Ecto neural progenitor cell (in vitro differentiated cells): ENCODE measurements at regions not wholly inside any gene's neighbourhood (a gene's known extent, or its start where the extent isn't known, plus 50 kb on each side); places are given as distances from the start of the nearest gene placed in this dataset.
"Not testable (repeated sequence)": the region's sequence is repeated elsewhere in the genome, so short reads cannot be mapped to it uniquely, and the experiment has no call there.

Experiments
- DNase-seq: peaks from one replicate; pipeline ENCODE4 v3.0.0-alpha.2; 2018; ENCODE audit warnings: low spot score

DNA sequence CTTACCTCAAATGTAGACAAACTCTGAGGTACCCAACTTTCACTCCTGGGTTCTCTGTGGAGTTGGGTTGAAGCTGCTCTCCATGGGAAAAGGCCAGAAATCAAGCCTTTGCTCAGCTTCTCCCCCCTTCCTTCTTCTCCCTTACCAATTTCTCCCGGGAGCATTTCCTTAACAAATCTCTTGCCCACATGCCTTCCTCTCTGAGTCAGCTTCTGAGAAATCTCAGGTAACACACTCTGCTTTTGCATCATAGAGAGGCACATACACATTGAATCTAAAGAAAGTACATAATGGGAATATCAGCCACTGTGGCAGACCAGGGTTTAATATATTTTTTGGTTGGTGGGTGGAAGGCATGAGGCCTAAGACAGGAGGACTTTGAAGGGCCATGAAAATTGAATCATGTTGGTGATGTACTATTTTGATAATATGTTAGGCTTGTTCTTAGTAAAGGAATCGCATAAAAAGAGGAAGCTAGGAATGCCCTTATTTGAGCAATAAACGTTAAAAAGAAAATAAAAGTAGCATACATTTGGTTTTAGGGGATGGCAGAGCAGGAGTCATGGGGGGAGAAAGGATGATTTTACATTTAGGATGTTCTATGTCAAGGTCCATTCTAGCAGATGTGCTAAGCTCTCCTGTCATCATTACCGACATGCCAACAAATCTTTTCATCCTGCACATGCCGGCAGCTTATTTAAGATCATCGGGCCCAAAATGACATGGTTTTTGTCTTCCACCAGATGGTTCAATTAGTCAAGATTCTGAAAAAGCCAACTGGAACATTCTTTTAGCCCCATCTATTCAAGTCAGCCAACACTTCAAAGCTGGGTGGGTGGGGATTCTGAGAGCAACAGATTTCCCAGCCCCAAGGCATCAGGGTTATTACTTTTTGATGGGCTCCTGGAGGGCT lies 199.5 kb upstream of the CLINT1 start:
- DNase-seq, result no peak

DNA sequence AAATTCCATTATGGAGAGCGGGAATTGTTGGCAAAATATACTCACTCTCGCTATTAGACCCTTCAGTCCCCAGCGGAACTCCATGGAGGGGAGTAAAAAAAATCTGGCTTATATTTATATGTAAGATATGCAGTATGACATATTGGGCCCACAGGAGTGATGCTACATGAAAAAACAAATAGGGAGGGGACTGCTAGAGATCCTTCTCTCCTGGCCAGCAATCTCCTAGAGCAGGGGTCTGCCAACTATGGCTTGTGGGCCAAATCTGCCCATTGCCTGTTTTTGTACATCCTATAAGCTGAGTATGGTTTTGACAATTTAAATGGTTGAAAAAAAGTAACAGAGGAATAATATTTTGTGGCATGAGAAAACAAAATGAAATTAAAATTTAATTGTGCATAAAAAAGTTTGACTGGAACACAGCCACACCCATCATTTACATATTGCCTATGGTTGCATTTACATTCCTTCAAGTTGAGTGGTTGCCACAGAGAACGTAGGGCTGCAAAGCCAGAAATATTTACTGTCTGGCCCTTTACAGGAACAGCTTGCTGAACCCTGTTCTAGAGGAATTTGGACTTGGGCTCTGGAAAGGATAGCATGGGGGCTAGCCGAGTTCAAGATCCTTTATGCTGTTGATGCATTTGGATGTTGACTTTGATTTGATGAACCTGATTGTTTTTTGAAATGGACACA lies 197.3 kb upstream of the CLINT1 start:
- DNase-seq, result no peak

DNA sequence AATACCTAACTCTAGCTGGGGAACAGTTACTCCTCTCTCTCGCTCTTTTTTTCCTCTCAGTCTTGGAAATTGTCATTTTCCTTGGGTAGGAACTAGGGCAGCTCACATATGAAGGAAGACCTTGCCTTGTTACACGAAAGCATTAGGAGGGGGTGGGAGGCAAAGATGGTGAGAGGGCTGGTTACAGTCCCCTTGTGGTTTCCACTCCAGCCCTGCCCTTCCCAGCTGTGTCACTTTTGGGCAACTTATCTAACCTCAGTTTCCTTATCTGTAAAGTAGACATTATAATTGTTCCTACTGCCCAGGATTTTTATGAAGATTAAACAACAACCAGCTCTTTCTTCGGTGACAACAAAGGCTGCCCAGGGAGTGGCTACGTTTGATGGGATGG lies 196.2 kb upstream of the CLINT1 start:
- DNase-seq, result no peak

DNA sequence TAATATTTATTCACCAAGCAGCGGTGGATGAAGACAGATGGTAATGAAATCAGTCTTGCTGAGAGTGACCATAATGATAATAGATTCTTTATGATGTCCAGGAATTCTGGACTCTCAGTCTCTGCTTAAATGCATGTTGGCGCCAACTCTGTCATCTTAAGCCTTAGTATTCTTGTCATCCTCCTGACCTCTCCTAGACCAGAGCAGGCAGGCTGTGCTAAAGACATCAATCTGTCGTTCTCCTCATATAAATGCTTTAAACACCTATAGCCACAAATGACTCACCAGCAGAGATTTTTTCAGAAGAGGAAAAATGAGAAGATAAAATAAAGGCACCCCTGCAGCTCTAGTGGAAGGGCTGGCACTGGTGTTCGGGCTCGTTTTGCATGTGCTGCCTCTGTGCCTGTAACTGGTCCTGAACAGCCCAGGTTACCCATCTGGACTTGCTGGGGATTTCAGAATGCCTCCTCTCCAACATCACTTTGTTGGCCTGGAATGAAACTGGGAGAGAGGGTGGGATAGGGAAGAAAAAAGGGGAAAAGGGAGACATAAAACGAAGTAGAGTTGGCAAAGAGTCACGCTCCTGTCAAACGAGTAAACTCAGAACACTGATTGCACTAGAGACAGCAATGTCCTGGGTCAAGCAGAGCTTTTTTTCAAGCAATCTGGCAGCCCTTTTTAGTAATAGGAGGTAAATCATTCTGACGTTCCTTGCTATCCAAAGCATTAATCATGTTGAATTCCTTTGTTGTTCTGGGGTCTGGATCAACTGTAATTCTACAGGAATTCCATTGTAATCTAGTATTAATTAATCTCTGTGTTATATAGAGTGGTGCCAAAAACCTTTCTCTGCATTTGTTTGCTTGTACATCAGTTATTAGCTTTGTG lies 195.5 kb upstream of the CLINT1 start:
- DNase-seq, result no peak

DNA sequence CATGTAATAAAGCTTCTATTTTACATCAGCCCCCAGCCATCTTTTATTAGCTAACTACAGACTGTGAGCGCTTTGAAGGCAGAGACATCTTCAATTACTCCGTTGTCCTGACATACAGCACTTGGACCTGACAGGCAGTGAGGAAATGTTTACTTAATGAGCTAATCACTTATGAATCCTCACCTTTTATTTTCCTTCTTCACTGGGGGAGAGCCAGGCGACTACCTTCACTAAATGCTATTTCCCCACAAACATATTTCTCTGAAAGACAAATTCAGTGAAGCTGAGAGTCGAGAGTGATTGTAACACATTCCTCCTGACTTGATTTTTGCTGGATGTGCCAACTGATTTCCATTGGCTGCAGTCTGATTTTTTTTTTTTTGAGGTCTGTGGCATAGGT lies 192.1 kb upstream of the CLINT1 start:
- DNase-seq, result no peak

DNA sequence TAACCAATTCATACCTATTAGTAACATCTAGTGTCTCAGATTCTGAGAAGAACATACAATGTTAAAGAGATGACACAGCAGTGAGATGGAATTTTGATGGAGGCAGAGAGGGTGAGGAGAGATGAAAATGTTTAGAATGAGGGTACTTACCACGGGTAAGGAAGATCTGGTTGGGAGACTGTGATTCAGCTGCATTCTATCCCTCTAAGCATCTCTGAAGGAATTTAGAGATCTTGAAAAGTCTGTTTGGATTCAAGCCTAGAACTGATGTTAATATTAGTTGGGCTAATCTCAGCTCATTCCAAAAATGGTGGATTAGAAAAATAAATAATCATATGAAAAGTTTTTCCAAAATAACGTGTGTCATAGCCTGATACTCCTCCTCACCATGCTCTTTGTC lies 191.5 kb upstream of the CLINT1 start:
- no peak for DNase-seq

DNA sequence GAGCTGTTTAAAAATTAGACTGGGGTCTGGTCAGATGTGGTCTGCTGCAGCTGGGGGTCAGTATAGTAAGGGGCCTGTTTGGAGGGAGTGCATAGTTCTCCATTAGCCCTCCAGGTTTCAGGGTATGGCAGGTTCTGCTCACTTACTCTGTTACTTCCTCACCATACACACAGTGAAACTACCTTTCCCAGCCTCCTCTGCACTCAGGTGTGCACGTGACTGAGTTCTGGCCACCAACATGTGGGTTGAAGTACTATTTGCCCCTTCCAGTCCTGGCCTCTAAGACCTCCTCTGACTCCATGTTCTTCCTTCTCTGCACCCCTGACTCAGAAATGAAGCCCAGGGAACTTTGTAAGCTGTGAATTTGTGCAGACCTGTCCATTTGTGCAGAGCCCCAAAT lies 190.5 kb upstream of the CLINT1 start:
- no peak for DNase-seq

DNA sequence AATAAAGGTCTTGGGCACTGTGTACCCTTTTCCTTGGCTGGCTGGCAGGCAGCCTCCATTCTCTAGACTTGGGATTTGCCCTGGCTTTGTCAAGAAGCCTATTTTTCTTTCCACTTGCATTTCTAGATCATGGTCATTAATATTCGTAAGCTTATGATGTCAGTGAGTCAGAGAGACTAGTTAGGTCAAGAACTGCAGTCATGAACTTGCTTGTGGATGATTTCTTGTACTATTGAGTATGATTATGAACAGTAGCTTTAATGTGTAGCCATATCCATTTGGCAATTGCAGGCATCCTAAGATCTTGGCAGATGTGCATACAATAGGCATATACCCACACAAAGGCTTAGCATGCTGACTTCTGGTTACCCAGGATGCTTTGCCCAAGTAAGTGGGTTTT lies 186.8 kb upstream of the CLINT1 start:
- DNase-seq, result no peak

DNA sequence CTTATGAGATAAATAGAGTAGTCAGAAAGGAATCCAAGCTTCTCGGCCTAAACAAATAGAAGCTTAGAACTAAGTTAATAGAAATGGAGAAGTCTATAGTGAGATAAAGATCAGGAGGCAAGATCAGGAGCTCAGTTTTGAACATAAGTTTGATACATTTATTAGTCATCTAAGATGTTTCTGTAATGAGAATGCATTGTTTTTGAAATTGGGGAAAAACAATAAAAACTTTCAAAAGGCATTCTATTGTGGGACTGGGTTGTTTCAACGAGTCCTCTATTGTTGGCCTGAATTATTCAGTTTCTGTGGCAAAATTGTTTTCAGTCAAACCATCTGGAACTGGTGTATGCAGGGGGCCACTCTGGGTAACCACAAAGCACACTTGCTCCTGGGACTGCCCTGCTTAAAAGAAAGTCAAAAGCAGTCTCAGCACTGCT lies 181.0 kb upstream of the CLINT1 start:
- no peak for DNase-seq

DNA sequence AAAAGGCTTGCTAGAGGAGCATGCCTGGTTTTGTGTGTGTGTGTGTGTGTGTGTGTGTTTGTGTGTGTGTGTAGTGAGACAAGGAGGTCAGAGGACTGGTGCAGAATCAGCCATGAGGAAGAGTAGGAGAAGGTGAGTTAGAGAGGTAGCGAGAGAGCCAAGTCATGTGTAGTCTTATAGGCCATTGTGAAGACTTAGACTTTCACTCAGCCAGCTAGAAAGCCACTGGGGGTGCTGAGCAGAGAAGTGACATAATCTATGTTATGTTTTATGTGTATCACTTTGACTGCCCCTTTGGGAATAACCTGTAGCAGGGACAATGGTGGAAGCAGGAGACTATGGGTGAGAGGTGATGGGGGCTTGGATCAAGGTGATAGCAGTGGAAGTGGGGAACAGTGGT lies 180.5 kb upstream of the CLINT1 start:
- DNase-seq, result no peak

DNA sequence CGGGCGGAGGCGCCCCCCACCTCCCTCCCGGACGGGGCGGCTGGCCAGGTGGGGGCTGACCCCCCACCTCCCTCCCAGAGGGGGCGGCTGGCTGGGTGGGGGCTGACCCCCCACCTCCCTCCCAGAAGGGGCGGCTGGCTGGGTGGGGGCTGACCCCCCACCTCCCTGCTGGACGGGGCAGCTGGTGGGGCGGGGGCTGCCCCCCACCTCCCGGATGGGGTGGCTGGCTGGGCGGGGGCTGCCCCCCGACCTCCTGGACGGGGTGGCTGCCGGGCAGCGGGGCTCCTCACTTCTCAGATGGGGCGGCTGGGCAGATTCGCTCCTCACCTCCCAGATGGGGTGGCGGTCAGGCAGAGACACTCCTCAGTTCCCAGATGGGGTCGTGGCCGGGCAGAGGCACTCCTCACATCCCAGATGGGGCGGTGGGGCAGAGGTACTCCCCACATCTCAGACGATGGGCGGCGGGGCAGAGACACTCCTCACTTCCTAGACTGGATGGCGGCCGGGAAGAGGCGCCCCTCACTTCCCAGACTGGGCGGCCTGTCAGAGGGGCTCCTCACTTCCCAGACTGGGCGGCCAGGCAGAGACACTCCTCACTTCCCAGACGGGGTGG lies 178.1 kb upstream of the CLINT1 start:
- DNase-seq, result not testable (repeated sequence)

DNA sequence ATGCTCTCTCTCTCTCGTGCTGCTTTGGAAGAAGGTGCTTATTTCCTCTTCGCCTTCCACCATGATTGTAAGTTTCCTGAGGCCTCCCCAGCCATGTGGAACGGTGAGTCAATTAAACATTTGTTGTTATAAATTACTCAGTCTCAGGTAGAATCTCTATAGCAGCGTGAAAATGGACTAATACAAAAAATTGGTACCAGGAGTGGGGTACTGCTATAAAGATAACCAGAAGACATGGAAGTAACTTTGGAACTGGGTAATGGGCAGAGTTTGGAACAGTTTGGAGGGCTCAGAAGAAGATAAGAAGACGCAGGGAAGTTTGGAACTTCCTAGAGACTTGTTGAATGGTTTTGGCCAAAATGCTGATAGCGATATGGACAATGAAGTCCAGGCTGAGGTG lies 175.6 kb upstream of the CLINT1 start:
- DNase-seq, result not testable (repeated sequence)

DNA sequence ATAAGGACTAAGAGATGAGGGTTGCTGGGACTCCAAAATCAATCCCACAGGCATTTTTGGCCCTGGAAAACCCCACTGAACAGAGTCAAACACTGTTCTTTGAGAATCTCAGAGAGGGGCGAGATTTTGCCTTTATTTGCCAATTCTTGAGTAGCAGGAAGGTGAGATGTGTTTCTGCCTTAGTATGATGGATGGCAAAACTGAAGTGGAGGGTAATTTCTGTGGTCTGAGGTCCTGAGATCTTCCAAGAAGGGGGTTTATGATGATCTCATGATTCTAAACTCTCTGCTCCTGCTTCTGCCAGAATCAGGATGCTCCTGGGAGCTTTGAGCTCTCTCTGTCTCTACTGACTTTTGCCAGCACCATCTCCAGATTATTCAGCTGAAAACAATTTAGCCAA lies 174.8 kb upstream of the CLINT1 start:
- DNase-seq, result no peak

DNA sequence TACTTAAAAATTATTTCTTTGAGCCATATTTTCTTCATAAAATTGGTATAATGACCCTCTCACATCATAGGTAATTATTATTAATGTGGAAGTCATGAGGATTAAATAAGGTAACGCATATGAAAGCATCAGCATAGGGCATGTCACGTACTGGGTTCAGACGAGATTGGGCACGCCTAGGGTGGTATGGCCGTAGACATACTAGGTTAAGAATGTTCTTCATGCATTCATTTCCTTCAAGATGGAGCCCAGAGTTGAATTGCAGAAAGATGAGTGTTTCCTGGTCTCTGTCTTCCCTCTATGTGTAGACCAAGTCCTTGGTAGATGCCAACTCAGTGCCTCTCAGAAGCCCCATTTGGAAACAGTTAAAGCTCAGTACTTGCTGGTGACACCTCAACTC lies 174.1 kb upstream of the CLINT1 start:
- no peak for DNase-seq

DNA sequence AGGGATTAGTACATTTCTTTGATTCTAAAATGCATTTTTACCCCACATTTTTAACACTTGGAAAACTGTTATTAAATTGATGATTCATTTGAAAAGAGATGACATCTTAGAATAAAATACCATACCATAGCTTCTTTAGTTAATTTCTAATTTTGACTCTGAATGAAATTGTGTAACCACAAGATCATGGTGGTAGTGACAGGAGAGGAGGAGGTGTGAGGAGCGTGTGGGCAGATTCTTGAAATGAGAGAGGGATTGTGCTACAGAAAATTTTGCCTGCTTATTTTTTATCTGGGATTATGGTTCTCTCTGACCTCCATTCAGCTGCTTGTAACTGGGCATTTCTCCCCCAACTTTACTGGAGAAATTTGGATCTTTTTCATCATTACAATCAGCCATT lies 173.3 kb upstream of the CLINT1 start:
- DNase-seq, result no peak

DNA sequence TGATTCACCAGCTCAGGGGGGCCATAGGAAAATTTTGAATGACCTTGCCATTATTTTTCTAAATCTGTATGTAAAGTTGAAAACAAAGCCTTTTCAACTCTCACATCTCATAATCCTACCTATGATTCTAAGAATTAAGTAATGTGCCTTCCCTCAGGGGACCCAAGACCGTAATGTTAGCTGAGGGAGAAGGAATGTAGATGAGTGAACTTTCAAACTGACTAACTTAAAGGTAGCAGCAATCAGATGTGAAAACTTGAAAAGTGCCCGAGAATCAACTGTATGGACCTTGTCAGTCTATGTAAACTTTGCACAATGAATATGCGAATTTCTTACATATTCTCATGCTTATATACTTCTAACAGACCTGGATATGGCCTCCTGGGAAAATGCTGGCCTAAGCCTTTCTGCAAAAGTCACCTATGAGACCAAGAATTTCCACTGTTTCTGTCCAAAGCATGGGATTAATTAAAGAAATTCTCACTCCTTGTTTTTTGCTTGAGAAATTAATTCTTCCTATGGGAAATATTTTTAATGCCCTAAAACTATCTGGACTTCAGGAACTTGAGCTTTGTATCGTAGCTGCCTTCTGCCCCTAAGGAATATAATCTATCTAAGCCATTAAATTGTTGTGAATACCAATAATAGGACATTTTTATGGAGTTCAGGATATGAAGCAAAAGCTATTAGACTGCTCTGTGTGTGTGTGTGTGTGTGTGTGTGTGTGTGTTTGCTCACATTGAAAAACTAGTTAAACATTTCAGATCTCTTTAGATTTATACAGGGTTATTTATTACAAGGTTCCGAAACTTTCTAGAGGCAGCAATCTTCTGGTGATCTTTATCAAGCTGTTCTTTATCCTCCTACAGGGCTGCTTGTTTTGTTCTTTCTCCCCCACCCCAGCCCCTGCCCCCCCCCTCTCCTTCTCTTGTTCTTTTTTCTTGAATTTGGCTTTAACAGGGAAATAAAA lies 169.1 kb upstream of the CLINT1 start:
- no peak for DNase-seq

DNA sequence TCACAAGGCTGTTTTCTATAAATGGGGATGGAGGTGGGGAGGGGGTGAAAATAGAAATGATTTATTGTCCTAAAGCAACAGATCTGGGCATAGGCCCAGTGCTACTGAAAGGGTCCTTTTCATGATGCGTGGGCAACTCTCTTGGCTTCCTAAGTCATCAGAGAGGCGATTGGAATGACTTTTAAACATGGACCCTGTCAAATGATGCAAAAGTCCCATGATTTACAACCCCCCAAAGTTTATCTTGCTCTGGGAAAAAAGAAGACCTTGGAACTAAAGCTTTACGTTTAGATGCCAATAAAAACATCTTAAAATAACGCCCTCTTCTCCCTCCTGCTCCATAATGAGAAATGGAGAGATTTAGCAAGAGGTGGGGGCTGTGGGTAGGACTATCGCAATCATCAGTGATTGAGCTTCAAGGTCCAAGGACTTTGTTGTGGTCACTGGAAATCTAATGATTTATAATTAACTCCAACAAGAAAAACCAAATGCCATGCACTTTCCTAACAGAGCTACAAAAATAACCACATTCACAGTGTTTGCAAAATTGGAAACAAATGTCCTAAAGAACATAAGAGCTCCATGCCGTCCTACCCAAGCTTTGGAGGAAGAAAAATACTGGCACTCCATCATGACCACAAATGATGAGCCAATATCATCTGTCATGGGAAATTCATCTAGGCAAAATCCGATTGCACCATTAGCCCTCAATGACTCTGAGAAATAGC lies 167.5 kb upstream of the CLINT1 start:
- no peak for DNase-seq

DNA sequence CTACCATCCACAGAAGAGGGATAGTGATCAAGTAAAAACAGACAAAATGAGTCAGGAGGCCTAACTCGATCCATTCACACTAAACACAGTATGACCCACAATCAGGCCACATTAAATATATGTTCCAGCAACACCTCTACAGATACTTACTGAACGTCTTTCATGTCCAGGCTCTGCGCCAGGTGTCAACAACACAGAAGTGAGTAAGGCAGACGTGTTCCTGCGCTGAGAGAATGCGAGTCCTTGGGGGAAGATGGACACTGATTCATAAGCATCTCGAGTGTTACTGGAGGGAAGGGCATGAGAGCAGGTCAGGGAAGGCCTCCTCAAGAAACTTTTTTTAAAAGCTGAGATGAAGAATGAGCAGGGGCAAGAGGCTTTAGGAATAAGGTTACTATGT lies 164.3 kb upstream of the CLINT1 start:
- no peak for DNase-seq

DNA sequence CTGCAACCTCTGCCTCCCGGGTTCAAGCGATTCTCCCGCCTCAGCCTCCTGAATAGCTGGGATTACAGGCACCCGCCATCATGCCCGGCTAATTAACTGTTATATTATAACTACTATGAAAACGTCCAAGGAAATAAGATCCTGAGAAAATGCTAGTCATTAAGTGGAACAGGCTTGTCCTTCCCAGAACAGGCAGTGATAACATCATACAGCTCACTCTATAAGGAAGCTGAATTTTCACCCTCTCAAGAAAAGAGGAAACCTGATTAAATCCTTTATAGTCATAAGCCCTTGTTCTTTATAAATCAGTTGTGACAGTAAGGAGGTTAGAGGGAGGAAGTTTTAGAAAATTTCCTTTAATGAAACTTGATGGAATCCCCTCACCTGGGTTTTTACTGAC lies 163.9 kb upstream of the CLINT1 start:
- no peak for DNase-seq

DNA sequence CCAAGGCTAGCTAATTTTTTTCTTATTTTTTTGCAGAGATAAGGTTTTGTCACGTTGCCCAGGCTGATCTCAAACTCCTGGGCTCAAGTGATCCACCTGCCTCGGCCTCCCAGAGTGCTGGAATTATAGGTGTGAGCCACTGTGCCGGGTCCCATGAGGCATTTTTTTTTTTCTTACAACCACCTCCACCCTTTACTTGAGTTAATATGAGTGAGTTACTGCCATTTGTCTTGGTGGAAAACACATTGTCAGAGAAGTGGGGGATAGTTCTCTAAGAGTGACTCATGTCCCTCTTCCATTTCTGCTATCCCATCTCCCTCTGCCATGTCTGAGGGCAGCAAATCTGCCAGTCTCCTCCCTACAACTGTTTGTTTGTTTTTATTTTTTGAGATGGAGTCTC lies 163.4 kb upstream of the CLINT1 start:
- DNase-seq, result no peak
